Gastrocnemius medialis (tissue), 4 donors: ENCODE measurements at regions not wholly inside any gene's neighbourhood (a gene's known extent, or its start where the extent isn't known, plus 50 kb on each side); places are given as distances from the start of the nearest gene placed in this dataset.

ENCODE experiments used
- ATAC-seq, 2 donors: fragments of 150-250 bp; one replicate each; pipeline ENCODE4 v1.9.1; 2016
- DNase-seq, 2 donors: peaks; one replicate each; pipeline ENCODE4 v3.0.0-alpha.2; 2019
- H3K27ac ChIP-seq, 4 donors: fragments of 200-600 bp; sonication (generic); 1 replicate in 1 of 4; 2 replicates in 3 of 4; pipeline ENCODE4 v1.5.1; 2016 to 2018; ENCODE audit warnings: mild to moderate bottlenecking in 2 of 4, moderate library complexity in 1 of 4
- H3K27me3 ChIP-seq, 3 donors: fragments of 200-600 bp; sonication (generic) in 2 of 3; 1 replicate in 1 of 3; 2 replicates in 2 of 3; pipeline versions ENCODE4 v1.5.1 to v1.6.0; 2016 to 2019; ENCODE audit warnings: mild to moderate bottlenecking in 1 of 3, moderate library complexity in 1 of 3
- H3K36me3 ChIP-seq, 2 donors: fragments of 200-600 bp; sonication (generic) in 1 of 2; one replicate each; pipeline ENCODE4 v1.5.1; 2017 to 2018
- H3K4me1 ChIP-seq, 2 donors: fragments of 200-600 bp; sonication (generic) in 1 of 2; one replicate each; pipeline ENCODE4 v1.5.1; 2016 to 2017; ENCODE audit warnings: mild to moderate bottlenecking in 2 of 2
- H3K4me3 ChIP-seq, 4 donors: fragments of 200-600 bp; sonication (generic) in 3 of 4; 1 replicate in 1 of 4; 2 replicates in 3 of 4; pipeline ENCODE4 v1.5.1; 2016 to 2019; ENCODE audit warnings: mild to moderate bottlenecking in 2 of 4
- H3K9me3 ChIP-seq, 3 donors: fragments of 200-600 bp; sonication (generic) in 2 of 3; 1 replicate in 1 of 3; 2 replicates in 2 of 3; pipeline ENCODE4 v1.5.1; 2016 to 2019
- CTCF ChIP-seq, 5 experiments: fragments of 450-650 bp in 3 of 5; fragments of 200-600 bp in 2 of 5; sonication (generic) in 2 of 5; IDR thresholded peaks in 4 of 5; conservative IDR thresholded peaks in 1 of 5; 1 replicate in 4 of 5; 2 replicates in 1 of 5; pipeline ENCODE4 v1.5.1; 2016 to 2019; ENCODE audit warnings: antibody characterized with exemption in 5 of 5, mild to moderate bottlenecking in 3 of 5, moderate library complexity in 3 of 5
- POLR2A ChIP-seq, 2 donors: fragments of 450-650 bp; IDR thresholded peaks; one replicate each; pipeline ENCODE4 v1.6.1; 2017; ENCODE audit warnings: antibody characterized with exemption in 2 of 2, mild to moderate bottlenecking in 2 of 2, moderate library complexity in 2 of 2
- in situ Hi-C, 4 donors: fragments of 200-750 bp; cut with MboI; loops; one replicate each; pipeline versions ENCODE4 v1.15.0 to v1.8.0; 2017; ENCODE audit warnings: low sequenced_read_pairs in 4 of 4
- intact Hi-C: fragments of 100-400 bp; cut with DNase I; formaldehyde crosslinking; loops from one replicate; pipeline ENCODE4 v1.15.1; 2023; ENCODE audit warnings: low total_unique reads

DNA sequence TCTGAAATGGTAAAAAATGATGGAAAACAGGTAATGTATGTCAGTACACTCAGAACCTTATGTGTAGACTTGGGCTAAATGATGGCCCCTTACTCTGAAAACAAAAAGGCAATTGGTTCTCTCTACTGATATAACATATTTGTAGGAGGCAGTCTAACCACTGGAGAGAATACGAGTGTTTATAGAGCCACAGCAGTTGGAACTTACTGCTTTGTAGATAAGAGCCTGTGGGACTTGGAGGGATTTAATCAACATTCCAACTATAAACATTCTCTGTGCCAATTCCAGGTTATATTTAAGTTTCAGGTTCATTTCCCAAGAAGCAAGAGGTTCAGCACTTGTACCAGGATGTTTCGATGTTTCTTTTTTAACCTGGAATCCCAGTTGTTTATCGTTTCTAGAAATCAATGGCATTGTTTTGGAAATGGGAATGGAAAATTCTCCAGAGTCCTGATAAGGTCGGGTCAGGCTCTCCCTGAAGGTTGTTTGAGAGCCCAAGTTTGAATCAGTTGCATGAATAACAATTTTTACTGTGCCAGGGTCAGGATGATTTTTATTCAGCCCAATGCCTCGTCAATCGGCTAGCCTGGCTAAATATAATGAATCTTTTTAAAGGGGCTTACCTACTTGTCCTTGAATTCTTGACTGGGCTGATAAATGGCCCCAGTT is 278.4 kb upstream of the FAM98A start:
- Histone ChIP-seq H3K9me3 (no peaks in the 10 kb centered on the region), H3K27ac (no peak overlapping the region), H3K27me3 (no peaks in the 10 kb centered on the region), H3K36me3 (no peaks in the 10 kb centered on the region), H3K4me1 (no peaks in the 10 kb centered on the region), H3K4me3 (no peak overlapping the region)
- DNase-seq (no peak), ATAC-seq (no peak)
- intact Hi-C loops (no loop called here), in situ Hi-C loops (no loop called here)
- no peak for TF ChIP-seq CTCF (IDR thresholded peaks at IDR 0.05 in 4 of 5, conservative IDR thresholded peaks at IDR 0.05 in 1 of 5)
- no peak for TF ChIP-seq POLR2A (IDR thresholded peaks at IDR 0.05)

GRCh38 chr2:33873076-33873605 is 274.0 kb upstream of the FAM98A start:
- H3K9me3 ChIP-seq = no peaks in the 10 kb centered on the region
- H3K27me3 ChIP-seq = no peaks in the 10 kb centered on the region
- in situ Hi-C loops = no loop called here
- DNase-seq (no peak), ATAC-seq (no peak)
- intact Hi-C loops = no loop called here
- TF ChIP-seq POLR2A (IDR thresholded peaks at IDR 0.05) (no peak), CTCF (IDR thresholded peaks at IDR 0.05 in 4 of 5, conservative IDR thresholded peaks at IDR 0.05 in 1 of 5) (no peak)
- H3K4me3 ChIP-seq = no peak overlapping the region
- H3K27ac ChIP-seq = no peak overlapping the region
- no peaks in the 10 kb centered on the region for H3K36me3 ChIP-seq
- H3K4me1 ChIP-seq = no peaks in the 10 kb centered on the region

GRCh38 chr2:33859811-33860461 is 260.8 kb upstream of the FAM98A start:
- no peaks in the 10 kb centered on the region for H3K4me1 ChIP-seq
- DNase-seq = no peak
- H3K4me3 ChIP-seq = no peak overlapping the region
- intact Hi-C loops (no loop called here), in situ Hi-C loops (no loop called here)
- no peak overlapping the region for H3K27ac ChIP-seq
- no peak for ATAC-seq
- no peaks in the 10 kb centered on the region for H3K27me3 ChIP-seq
- TF ChIP-seq CTCF (IDR thresholded peaks at IDR 0.05 in 4 of 5, conservative IDR thresholded peaks at IDR 0.05 in 1 of 5) (no peak), POLR2A (IDR thresholded peaks at IDR 0.05) (no peak)
- H3K36me3 ChIP-seq = no peaks in the 10 kb centered on the region
- H3K9me3 ChIP-seq = no peaks in the 10 kb centered on the region

DNA sequence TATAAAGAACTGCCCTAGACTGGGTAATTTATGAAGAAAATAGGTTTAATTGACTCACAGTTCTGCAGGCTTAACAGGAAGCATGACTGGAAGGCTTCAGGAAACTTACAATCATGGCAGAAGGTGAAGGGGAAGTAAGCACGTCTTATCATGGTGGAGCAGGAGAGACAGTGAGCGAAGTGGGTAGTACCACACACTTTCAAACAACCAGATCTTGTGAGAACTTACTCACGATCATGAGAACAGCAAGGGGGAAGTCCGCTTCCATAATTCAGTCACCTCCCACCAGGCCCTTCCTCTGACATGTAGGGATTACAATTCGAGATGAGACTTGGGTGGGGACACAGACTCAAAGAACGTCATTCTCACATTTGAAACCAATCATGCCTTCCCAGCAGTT is 260.1 kb upstream of the FAM98A start:
- Histone ChIP-seq H3K4me3 (no peak overlapping the region), H3K27me3 (no peaks in the 10 kb centered on the region), H3K4me1 (no peaks in the 10 kb centered on the region), H3K27ac (no peak overlapping the region), H3K36me3 (no peaks in the 10 kb centered on the region), H3K9me3 (no peaks in the 10 kb centered on the region)
- DNase-seq (no peak), ATAC-seq (no peak)
- TF ChIP-seq CTCF (IDR thresholded peaks at IDR 0.05 in 4 of 5, conservative IDR thresholded peaks at IDR 0.05 in 1 of 5) = no peak
- no peak for TF ChIP-seq POLR2A (IDR thresholded peaks at IDR 0.05)
- intact Hi-C loops (no loop called here), in situ Hi-C loops (no loop called here)
